22Rv1 (cell line): ENCODE measurements at regions not wholly inside any gene's neighbourhood (a gene's known extent, or its start where the extent isn't known, plus 50 kb on each side); places are given as distances from the start of the nearest gene placed in this dataset.

Experiments
- H3K27ac ChIP-seq: fragments of 450-650 bp; 2 replicates; pipeline ENCODE4 v1.5.1; 2017
- CTCF ChIP-seq: fragments of 450-650 bp; IDR thresholded peaks from 2 replicates; pipeline ENCODE4 v1.5.1; 2017; ENCODE audit warnings: mild to moderate bottlenecking
- ZFX ChIP-seq: fragments of 450-650 bp; IDR thresholded peaks from 2 replicates; pipeline ENCODE4 v1.6.1; 2017; ENCODE audit warnings: antibody characterized with exemption, borderline replicate concordance

- TF ChIP-seq ZFX (no peak), CTCF (no peak)
- H3K27ac ChIP-seq, result no peak overlapping the region
Measured at GRCh38 chr19:28331596-28331995, 881.4 kb downstream of the UQCRFS1 start.

DNA sequence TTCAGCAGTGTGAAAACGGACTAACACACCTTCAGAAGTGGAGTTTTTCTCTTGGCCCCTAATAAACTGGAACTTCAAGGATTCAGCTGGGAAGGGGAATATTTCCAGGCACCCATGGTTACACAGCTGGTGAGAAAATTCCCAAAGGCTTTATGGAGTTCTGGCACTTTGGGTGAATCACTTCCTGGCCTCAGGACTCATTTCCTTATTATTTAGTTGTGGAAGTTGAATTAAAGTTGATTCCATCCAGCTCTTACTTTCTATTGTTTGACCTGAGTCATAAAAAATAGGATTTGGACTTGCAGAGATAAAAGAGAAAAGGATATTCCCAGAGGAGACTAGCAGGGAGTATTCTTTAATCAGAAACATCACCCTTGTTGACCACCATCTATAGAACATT lies 882.1 kb downstream of the UQCRFS1 start:
- no peak overlapping the region for H3K27ac ChIP-seq
- no peak for TF ChIP-seq CTCF
- TF ChIP-seq ZFX, result no peak

- no peak overlapping the region for H3K27ac ChIP-seq
- TF ChIP-seq ZFX (no peak), CTCF (no peak)
Measured at GRCh38 chr19:28329429-28329828, 883.5 kb downstream of the UQCRFS1 start.

DNA sequence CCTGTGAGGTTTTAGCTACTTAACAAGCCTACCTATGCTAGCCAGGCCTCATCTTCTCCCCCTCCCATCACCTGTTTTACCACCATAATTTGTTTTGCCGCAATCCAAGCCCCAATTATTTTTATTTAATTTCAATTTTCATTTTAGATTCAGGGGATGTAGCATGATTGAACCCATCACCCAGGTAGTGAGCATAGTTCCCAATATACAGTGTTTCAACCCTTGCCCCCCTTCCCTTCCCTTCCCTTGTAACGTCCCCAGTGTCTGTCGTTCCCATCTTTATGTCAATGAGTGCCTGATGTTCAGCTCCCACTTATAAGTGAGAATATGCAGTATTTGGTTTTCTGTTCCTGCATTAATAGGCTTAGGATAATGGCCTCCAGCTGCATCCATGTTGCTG lies 885.0 kb downstream of the UQCRFS1 start:
- TF ChIP-seq CTCF (no peak), ZFX (no peak)

DNA sequence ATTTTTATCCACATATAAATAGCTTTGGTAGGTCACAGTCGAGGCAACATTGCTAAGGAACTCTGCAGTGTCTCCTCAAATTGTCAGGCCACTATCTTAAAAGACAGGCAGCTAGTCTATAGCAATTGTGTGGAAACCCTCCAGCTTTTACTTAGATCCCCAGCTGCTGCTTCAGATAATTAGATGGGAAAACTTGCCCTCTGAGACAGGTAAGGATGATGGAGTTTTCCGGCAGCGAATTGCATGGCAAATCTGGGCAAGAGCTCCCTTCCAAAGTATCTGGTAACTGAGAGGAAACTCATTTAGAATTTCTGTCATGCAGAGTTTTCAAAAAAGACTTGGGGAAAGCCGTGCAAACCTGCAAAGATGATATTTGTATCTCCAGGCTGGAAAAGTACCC lies 886.2 kb downstream of the UQCRFS1 start:
- no peak for TF ChIP-seq CTCF
- no peak for TF ChIP-seq ZFX

More for the DNA sequence above, 885.0 kb downstream of the UQCRFS1 start:
- no peak overlapping the region for H3K27ac ChIP-seq

DNA sequence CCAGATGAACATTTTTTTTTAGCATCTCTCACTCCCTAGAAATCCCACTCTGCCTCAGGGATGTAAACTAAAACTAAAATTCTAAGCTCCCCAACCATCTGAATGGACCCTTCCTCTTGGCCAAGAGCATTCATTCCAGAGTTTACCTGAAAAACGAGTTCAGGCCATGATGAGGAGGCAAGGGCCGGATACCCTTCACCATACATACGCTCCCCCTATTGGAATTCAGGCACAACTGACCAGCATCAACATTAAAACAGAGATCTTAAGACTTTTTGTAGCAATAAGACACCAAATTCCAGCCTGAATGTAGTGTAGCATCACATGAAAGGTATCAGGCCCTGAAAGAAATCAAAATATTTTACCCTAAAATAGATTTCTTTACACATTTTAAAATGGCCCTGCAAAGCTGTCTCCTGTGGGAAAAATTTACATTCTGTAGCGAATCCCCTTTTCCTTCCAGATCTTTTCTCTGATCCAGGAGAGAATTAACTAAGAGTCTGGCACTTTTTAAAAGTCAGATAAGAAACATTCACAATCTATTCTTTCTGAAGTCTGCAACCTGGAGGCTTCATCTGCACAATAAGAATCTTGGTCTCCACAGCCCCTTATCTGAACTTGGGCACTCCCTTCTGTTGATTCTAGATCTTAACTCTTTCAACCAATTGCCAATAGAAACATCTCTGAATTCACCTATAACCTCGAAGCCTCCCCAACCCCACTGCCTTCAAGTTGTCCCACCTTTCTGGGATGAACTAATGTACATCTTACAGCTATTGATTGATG lies 888.5 kb downstream of the UQCRFS1 start:
- H3K27ac ChIP-seq, result peak overlapping the region; percentile 28
- TF ChIP-seq ZFX (no peak), CTCF (peak; percentile 8; the same call in 1 of the 2 replicates)

More for the DNA sequence above, 886.2 kb downstream of the UQCRFS1 start:
- H3K27ac ChIP-seq, result no peak overlapping the region

- no peak overlapping the region for H3K27ac ChIP-seq
- TF ChIP-seq ZFX (no peak), CTCF (no peak)
Measured at GRCh38 chr19:28322945-28323344, 890.0 kb downstream of the UQCRFS1 start.
